NCI-H2196 (cell line): ENCODE measurements at regions not wholly inside any gene's neighbourhood (a gene's known extent, or its start where the extent isn't known, plus 50 kb on each side); places are given as distances from the start of the nearest gene placed in this dataset.

Experiments
- DNase-seq: peaks from one replicate; lab custom pipeline; 2025; ENCODE audit not compliant: unreplicated experiment; lab: John Stamatoyannopoulos, UW

DNA sequence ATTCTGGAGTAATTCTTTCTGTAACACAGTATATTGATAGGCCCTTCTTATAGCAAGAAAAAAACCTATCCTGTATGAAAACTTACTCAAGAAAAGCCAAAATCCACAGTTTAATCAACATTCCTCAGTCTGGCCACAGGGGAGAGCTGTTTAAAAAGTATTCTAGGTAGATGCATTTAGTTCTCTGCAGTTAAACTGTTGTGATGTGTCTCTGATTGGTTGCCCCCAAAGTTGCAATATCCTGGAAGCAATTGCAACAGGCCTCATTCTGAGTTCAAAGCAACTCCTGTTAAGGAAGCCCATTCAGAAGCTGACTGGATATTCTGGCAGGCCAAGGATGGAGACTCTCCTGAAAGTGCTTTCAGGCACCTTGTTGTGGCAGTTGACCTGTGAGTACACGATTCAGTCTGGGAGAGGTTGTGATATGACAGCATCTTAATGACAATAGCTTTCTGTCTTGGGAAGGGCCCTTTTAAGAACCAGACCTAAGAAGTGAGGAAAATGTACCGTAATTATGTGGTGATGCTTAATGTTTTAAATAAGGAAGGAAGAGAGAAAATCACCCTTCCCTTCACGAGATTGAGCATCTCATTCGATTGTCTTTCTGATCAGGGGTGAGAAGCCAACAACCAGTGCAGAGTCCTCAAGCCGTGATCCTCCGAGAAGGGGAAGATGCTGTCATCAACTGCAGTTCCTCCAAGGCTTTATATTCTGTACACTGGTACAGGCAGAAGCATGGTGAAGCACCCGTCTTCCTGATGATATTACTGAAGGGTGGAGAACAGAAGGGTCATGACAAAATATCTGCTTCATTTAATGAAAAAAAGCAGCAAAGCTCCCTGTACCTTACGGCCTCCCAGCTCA lies 420.7 kb downstream of the DAD1 start:
- DNase-seq: no peak

DNA sequence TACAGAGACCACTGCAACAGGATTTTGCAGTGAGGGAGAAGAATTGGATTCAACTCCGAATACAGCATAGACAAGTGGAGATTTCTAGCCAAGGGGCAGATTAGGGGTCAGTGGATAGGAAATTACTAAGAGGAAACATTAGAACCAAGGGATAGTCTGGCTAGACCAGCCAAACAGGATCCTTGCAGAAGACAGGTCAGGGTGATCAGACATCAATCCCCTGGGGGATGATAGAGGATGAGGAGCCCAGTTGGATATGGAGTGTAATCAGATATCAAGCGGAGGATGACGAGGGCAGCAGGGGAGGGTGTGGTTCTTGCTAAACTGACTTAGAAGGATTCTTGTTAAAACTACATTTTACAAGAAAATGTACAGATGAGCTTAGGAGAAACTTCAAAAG lies 424.4 kb downstream of the DAD1 start:
- DNase-seq: no peak

DNA sequence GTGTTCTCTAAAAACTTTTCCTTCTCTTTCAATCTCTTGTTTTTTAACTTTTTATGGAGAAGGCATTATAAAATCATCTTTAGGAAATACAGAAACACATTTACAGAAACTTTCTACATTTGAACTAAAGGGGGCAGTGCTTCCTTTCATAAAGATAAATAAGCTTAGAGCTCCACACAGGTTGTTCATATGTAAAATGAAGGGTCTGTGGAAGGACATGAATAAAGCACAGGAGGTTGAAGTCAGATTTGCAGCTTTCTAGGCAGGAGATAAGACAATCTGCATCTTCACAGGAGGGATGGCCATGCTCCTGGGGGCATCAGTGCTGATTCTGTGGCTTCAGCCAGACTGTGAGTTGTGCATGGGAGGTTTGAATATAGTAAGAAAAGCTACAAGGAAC lies 426.0 kb downstream of the DAD1 start:
- DNase-seq: no peak

GRCh38 chr14:22159957-22160356 lies 429.1 kb downstream of the DAD1 start:
- DNase-seq: no peak

GRCh38 chr14:22159099-22159498 lies 429.9 kb downstream of the DAD1 start:
- no peak for DNase-seq

- no peak for DNase-seq
Measured at GRCh38 chr14:22158560-22158959, 430.5 kb downstream of the DAD1 start.

DNA sequence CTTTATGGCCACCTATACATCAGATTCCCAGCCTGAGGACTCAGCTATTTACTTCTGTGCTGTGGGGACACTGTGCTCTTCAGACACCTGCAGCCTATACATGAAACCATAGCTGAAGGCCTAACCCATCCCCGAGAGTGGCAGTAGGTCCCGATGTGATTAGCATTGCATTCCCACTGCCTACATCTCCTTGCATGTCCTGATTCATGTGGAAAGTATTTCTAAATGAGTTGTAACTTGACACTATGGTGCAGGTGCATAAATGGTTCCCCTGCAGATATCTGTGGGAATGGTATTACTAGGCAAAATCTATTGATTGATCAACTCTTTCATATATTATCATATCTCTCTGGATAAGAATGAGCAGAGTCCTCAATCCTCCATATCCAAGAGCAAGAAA lies 433.5 kb downstream of the DAD1 start:
- no peak for DNase-seq

GRCh38 chr14:22152903-22153302 lies 436.1 kb downstream of the DAD1 start:
- no peak for DNase-seq

DNA sequence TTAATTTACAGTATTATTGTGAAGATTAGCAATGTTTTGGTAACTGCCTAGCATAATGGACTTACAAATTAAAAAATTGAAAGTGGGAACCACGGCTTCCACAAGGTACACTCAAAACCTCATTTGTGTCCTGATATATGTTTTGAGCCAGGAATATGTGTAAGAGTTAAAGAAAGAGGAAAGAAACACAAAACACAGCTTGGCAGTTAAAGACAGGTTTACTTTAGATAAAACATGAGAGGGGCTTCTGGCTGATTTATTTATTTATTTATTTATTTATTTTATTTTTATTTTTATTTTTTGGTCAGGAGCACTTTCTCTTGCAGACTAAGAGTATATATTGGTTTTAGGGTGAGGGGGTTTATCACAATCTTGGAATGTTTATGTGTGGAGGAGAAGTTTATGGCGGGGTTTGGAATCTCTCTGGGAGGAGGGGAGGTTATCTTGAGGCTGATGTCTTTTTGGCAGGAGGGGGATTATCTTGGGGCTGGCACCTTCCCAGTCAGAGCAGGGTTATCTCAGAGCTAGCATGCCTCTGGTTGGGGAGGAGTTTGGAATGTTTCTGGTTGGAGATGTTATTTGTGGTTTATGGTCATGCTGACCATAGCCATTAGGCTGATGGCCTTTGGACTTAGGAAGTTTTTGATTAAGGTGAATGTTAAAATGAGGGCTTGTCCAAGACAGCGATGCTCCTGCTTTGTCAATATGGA lies 436.7 kb downstream of the DAD1 start:
- no peak for DNase-seq

DNA sequence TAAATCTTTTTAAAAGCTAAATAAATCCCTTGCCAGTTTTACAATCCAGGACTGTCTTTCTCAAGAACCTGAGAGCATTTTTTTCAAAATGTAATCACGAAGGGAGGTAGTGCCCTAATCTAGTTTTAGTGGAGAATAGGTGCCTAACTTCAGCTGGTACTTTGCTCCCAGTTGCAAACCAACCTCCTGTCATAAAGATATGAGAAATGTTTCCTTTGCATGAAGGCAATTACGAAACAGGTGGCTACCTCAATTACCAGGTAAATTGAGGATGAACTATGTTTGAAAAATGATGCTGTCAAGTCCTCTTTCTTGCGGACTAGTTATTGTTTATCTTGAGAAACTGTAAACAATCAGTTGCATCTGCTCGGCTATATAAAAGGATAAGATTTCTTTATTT lies 437.9 kb downstream of the DAD1 start:
- DNase-seq: no peak

DNA sequence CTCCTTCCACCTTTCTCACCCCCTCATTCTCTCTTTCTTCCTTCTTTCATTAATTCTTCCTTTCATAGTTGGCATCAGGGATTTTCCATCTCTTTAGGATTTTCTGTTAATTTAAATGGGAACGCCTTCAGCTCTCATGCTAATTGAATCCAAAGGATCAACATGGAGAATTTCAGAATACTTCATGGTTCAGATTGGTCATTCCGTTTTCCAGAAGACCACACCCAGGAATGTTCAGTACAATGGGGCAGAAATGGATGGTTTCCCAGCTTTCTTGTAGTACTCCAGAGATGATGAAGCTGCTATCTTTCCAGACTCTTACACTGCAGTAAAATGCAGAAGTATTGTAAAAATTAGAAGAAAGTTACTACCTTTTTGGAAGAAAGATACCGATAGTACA lies 440.0 kb downstream of the DAD1 start:
- no peak for DNase-seq

- DNase-seq: no peak
Measured at GRCh38 chr14:22147716-22148115, 441.3 kb downstream of the DAD1 start.

DNA sequence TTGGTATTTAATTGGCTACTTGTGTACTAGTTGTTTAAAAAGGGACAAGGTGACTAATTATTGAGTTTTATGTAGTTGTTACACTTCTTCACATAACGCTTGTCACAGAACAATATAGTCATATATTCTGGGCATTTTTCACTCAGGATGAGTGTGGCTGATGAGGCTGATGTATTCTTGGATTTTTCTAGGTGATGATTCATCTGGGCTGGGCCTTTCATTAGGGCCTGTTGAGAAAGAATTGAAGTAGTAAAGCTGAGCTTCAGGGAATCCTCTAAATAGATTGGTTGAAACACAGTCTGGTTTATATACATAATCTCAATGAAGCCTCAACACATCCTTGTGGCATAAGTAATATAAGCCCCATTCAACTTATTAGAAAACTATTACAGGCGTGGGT lies 445.7 kb downstream of the DAD1 start:
- DNase-seq: no peak

GRCh38 chr14:22140633-22141032 lies 448.4 kb downstream of the DAD1 start:
- no peak for DNase-seq

GRCh38 chr14:22131749-22132476 lies 457.1 kb downstream of the DAD1 start:
- DNase-seq: peak; percentile 3

GRCh38 chr14:22124073-22124613 lies 450.5 kb upstream of the OR4E1 start:
- DNase-seq: no peak

DNA sequence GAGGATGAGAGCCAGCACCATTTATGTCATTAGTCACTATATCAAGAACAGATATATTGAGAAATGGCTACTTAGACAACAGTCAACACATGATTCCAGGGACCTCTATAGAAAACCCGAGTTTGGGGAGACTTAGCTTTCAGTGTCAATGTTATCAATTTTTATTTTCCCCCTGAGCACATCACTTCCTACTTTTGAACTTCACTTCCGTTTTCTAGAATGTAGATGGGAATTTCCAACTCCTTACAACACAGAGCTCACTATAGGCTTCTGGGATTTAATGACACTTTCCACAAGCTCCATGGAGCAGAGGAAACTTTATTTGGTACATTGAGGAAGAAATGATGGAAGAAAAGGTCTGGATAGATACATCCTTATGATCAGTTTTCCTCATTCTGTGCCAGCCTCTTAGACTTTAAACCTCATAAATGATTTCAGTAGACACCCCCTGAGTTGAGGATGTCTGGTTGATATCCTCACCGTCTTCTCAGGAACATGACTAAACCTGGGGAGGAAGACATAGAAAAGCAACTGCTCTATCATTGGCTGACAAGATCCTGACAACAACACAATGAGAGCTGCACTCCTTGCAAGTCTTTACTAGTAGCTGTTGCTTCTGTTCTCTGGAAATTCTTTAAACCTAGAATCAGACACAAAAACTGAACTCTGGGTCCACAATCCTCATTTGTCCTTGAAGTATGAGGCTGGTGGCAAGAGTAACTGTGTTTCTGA lies 449.4 kb upstream of the OR4E1 start:
- no peak for DNase-seq

GRCh38 chr14:22122227-22122818 lies 448.7 kb upstream of the OR4E1 start:
- DNase-seq: no peak

GRCh38 chr14:22118899-22119477 lies 445.4 kb upstream of the OR4E1 start:
- DNase-seq: no peak

GRCh38 chr14:22113401-22113800 lies 439.8 kb upstream of the OR4E1 start:
- DNase-seq: no peak
